ENCODE measurements at regions not wholly inside any gene's neighbourhood (a gene's known extent, or its start where the extent isn't known, plus 50 kb on each side); places are given as distances from the start of the nearest gene placed in this dataset.
"Not testable (repeated sequence)": the region's sequence is repeated elsewhere in the genome, so short reads cannot be mapped to it uniquely, and the experiment has no call there.

- Mint-ChIP-seq H3K36me3 (no peaks in the 10 kb centered on the region), H3K4me1 (no peaks in the 10 kb centered on the region), H3K27me3 (ENCODE audit: low read depth in 3 of 3) (no peaks in the 10 kb centered on the region), H3K27ac (no peak overlapping the region), H3K9me3 (no peaks in the 10 kb centered on the region), H3K4me3 (no peak overlapping the region)
- no peak for DNase-seq
These were observed 224.9 kb upstream of the SMLR1 start for GRCh38 chr6:130602151-130602770.

- H3K4me1 Mint-ChIP-seq: no peaks in the 10 kb centered on the region
- no peaks in the 10 kb centered on the region for H3K9me3 Mint-ChIP-seq
- no peaks in the 10 kb centered on the region for H3K36me3 Mint-ChIP-seq
These were observed 223.8 kb upstream of the SMLR1 start for GRCh38 chr6:130603391-130603790.

GRCh38 chr6:130604841-130605399, 222.3 kb upstream of the SMLR1 start:
- Mint-ChIP-seq H3K27ac (no peak overlapping the region), H3K27me3 (ENCODE audit: low read depth in 3 of 3) (peaks cover 0 to 2% (median 0%) of the 10 kb centered on the region in 3 donors), H3K9me3 (no peaks in the 10 kb centered on the region), H3K4me3 (no peak overlapping the region), H3K4me1 (no peaks in the 10 kb centered on the region), H3K36me3 (no peaks in the 10 kb centered on the region)
- DNase-seq: no peak

More at GRCh38 chr6:130603391-130603790, 223.8 kb upstream of the SMLR1 start:
- H3K27me3 Mint-ChIP-seq (ENCODE audit: low read depth in 3 of 3): peaks cover 0 to 2% (median 0%) of the 10 kb centered on the region in 3 donors
- DNase-seq: no peak
- H3K4me3 Mint-ChIP-seq: no peak overlapping the region
- no peak overlapping the region for H3K27ac Mint-ChIP-seq

GRCh38 chr6:130610303-130610702, 216.9 kb upstream of the SMLR1 start:
- H3K27me3 Mint-ChIP-seq (ENCODE audit: low read depth in 3 of 3): peaks cover 0 to 3% (median 2%) of the 10 kb centered on the region in 3 donors
- H3K27ac Mint-ChIP-seq: no peak overlapping the region
- no peaks in the 10 kb centered on the region for H3K4me1 Mint-ChIP-seq
- H3K4me3 Mint-ChIP-seq: no peak overlapping the region
- H3K36me3 Mint-ChIP-seq: no peaks in the 10 kb centered on the region
- DNase-seq: no peak
- H3K9me3 Mint-ChIP-seq: no peaks in the 10 kb centered on the region

GRCh38 chr6:130611366-130611765, 215.8 kb upstream of the SMLR1 start:
- Mint-ChIP-seq H3K4me3 (no peak overlapping the region), H3K9me3 (no peaks in the 10 kb centered on the region), H3K4me1 (no peaks in the 10 kb centered on the region), H3K27me3 (ENCODE audit: low read depth in 3 of 3) (peaks cover 0 to 3% (median 2%) of the 10 kb centered on the region in 3 donors), H3K36me3 (no peaks in the 10 kb centered on the region), H3K27ac (no peak overlapping the region)
- DNase-seq: no peak

GRCh38 chr6:130613176-130613575, 214.0 kb upstream of the SMLR1 start:
- no peak overlapping the region for H3K4me3 Mint-ChIP-seq
- H3K27me3 Mint-ChIP-seq (ENCODE audit: low read depth in 3 of 3): peaks cover 0 to 3% (median 0%) of the 10 kb centered on the region in 3 donors
- H3K4me1 Mint-ChIP-seq: no peaks in the 10 kb centered on the region
- no peaks in the 10 kb centered on the region for H3K36me3 Mint-ChIP-seq
- DNase-seq: no peak
- no peak overlapping the region for H3K27ac Mint-ChIP-seq
- H3K9me3 Mint-ChIP-seq: peaks cover 0 to 2% (median 0%) of the 10 kb centered on the region in 6 donors

- Mint-ChIP-seq H3K9me3 (peaks cover 0 to 2% (median 0%) of the 10 kb centered on the region in 6 donors), H3K36me3 (no peaks in the 10 kb centered on the region)
These were observed 211.4 kb upstream of the SMLR1 start for GRCh38 chr6:130615816-130616215.

GRCh38 chr6:130617658-130618057, 209.5 kb upstream of the SMLR1 start:
- peaks cover 0 to 2% (median 0%) of the 10 kb centered on the region in 6 donors for H3K9me3 Mint-ChIP-seq
- no peak overlapping the region for H3K27ac Mint-ChIP-seq
- H3K4me1 Mint-ChIP-seq: no peaks in the 10 kb centered on the region
- peaks cover 0 to 2% (median 0%) of the 10 kb centered on the region in 3 donors for H3K27me3 Mint-ChIP-seq (ENCODE audit: low read depth in 3 of 3)
- no peak for DNase-seq
- no peaks in the 10 kb centered on the region for H3K36me3 Mint-ChIP-seq
- no peak overlapping the region for H3K4me3 Mint-ChIP-seq

More at GRCh38 chr6:130615816-130616215, 211.4 kb upstream of the SMLR1 start:
- Mint-ChIP-seq H3K4me3 (no peak overlapping the region), H3K27me3 (ENCODE audit: low read depth in 3 of 3) (peaks cover 0 to 3% (median under 1%) of the 10 kb centered on the region in 3 donors), H3K4me1 (no peaks in the 10 kb centered on the region), H3K27ac (no peak overlapping the region)
- DNase-seq: no peak

- not testable (repeated sequence) for H3K4me3 Mint-ChIP-seq; H3K4me1 Mint-ChIP-seq; H3K27ac Mint-ChIP-seq; DNase-seq; H3K36me3 Mint-ChIP-seq; H3K27me3 Mint-ChIP-seq (ENCODE audit: low read depth in 3 of 3); H3K9me3 Mint-ChIP-seq
These were observed 208.4 kb upstream of the SMLR1 start for GRCh38 chr6:130618806-130619205.

- Mint-ChIP-seq H3K36me3 (peaks cover 0 to 8% (median 0%) of the 10 kb centered on the region in 3 donors), H3K27ac (no peak overlapping the region), H3K27me3 (ENCODE audit: low read depth in 3 of 3) (peaks cover 0 to 7% (median 3%) of the 10 kb centered on the region in 3 donors), H3K4me1 (no peaks in the 10 kb centered on the region), H3K9me3 (peaks cover 0 to 2% (median 0%) of the 10 kb centered on the region in 6 donors), H3K4me3 (no peak overlapping the region)
- no peak for DNase-seq
These were observed 206.8 kb upstream of the SMLR1 start for GRCh38 chr6:130620338-130620781.

GRCh38 chr6:130622142-130622541, 205.1 kb upstream of the SMLR1 start:
- peaks cover 0 to 2% (median 0%) of the 10 kb centered on the region in 6 donors for H3K9me3 Mint-ChIP-seq
- DNase-seq: no peak
- no peaks in the 10 kb centered on the region for H3K4me1 Mint-ChIP-seq
- no peak overlapping the region for H3K27ac Mint-ChIP-seq
- no peak overlapping the region for H3K4me3 Mint-ChIP-seq
- H3K27me3 Mint-ChIP-seq (ENCODE audit: low read depth in 3 of 3): peaks cover 2 to 7% (median 3%) of the 10 kb centered on the region in 3 donors
- H3K36me3 Mint-ChIP-seq: peaks cover 0 to 8% (median 0%) of the 10 kb centered on the region in 3 donors

- Mint-ChIP-seq H3K36me3 (peaks cover 0 to 8% (median 0%) of the 10 kb centered on the region in 3 donors), H3K4me1 (no peaks in the 10 kb centered on the region), H3K27me3 (ENCODE audit: low read depth in 3 of 3) (peaks cover 2 to 7% (median 3%) of the 10 kb centered on the region in 3 donors), H3K27ac (no peak overlapping the region), H3K4me3 (no peak overlapping the region), H3K9me3 (peaks cover 0 to 2% (median 0%) of the 10 kb centered on the region in 6 donors)
- no peak for DNase-seq
These were observed 203.2 kb upstream of the SMLR1 start for GRCh38 chr6:130624046-130624445.

GRCh38 chr6:130625825-130626527, 201.2 kb upstream of the SMLR1 start:
- H3K27ac Mint-ChIP-seq: no peak overlapping the region
- peaks cover 2 to 5% (median 3%) of the 10 kb centered on the region in 3 donors for H3K27me3 Mint-ChIP-seq (ENCODE audit: low read depth in 3 of 3)
- no peak overlapping the region for H3K4me3 Mint-ChIP-seq
- H3K4me1 Mint-ChIP-seq: no peaks in the 10 kb centered on the region
- peaks cover 0 to 8% (median 0%) of the 10 kb centered on the region in 3 donors for H3K36me3 Mint-ChIP-seq
- peaks cover 0 to 2% (median 0%) of the 10 kb centered on the region in 6 donors for H3K9me3 Mint-ChIP-seq
- DNase-seq: no peak

- Mint-ChIP-seq H3K36me3 (no peaks in the 10 kb centered on the region), H3K4me3 (no peak overlapping the region), H3K27me3 (ENCODE audit: low read depth in 3 of 3) (peaks cover 2 to 3% (median 3%) of the 10 kb centered on the region in 3 donors)
These were observed 198.3 kb upstream of the SMLR1 start for GRCh38 chr6:130628862-130629261.

More at GRCh38 chr6:130628862-130629261, 198.3 kb upstream of the SMLR1 start:
- H3K4me1 Mint-ChIP-seq: no peaks in the 10 kb centered on the region
- H3K27ac Mint-ChIP-seq: no peak overlapping the region
- DNase-seq: no peak
- no peaks in the 10 kb centered on the region for H3K9me3 Mint-ChIP-seq

All from immature natural killer cell (primary cell).